H9 (cell line): ENCODE measurements at regions not wholly inside any gene's neighbourhood (a gene's known extent, or its start where the extent isn't known, plus 50 kb on each side); places are given as distances from the start of the nearest gene placed in this dataset.

Experiments used
- DNase-seq: peaks from one replicate; pipeline ENCODE4 v3.0.0-alpha.2; 2017
- H2AFZ ChIP-seq: one replicate; pipeline ENCODE4 v1.6.1; 2013; ENCODE audit warnings: mild to moderate bottlenecking, low read length, control low read depth, moderate library complexity
- H2AK5ac ChIP-seq: 2 replicates; pipeline ENCODE4 v1.6.1; 2013; ENCODE audit warnings: low read length, control low read depth, mixed read lengths; ENCODE audit not compliant: insufficient read length
- H2BK120ac ChIP-seq: one replicate; pipeline ENCODE4 v1.6.1; 2013; ENCODE audit warnings: low read depth, mild to moderate bottlenecking, low read length, control low read depth, inconsistent platforms; ENCODE audit not compliant: poor library complexity, severe bottlenecking
- H2BK12ac ChIP-seq: 2 replicates; pipeline ENCODE4 v1.6.1; 2013; ENCODE audit warnings: low read length, control low read depth, mixed read lengths, low read depth; ENCODE audit not compliant: insufficient read length
- H2BK15ac ChIP-seq: 2 replicates; pipeline ENCODE4 v1.6.1; 2013; ENCODE audit warnings: low read depth, low read length, control low read depth
- H2BK20ac ChIP-seq: one replicate; pipeline ENCODE4 v1.6.1; 2013; ENCODE audit warnings: low read depth, mild to moderate bottlenecking, low read length, control low read depth, inconsistent platforms; ENCODE audit not compliant: poor library complexity, severe bottlenecking
- H2BK5ac ChIP-seq: 2 replicates; pipeline ENCODE4 v1.6.1; 2013; ENCODE audit warnings: low read length, control low read depth, mixed read lengths; ENCODE audit not compliant: insufficient read length
- H3K14ac ChIP-seq: 2 replicates; pipeline ENCODE4 v1.6.1; 2013; ENCODE audit warnings: low read length, control low read depth; ENCODE audit not compliant: insufficient read depth
- H3K18ac ChIP-seq: 2 replicates; pipeline ENCODE4 v1.6.1; 2013; ENCODE audit warnings: low read depth, mild to moderate bottlenecking, mixed read lengths, low read length, control low read depth; ENCODE audit not compliant: insufficient read length
- H3K23ac ChIP-seq: 2 replicates; pipeline ENCODE4 v1.6.1; 2013; ENCODE audit warnings: low read length, control low read depth, mixed read lengths, low read depth; ENCODE audit not compliant: insufficient read length
- H3K23me2 ChIP-seq: 2 replicates; pipeline ENCODE4 v1.6.1; 2013; ENCODE audit warnings: low read depth, mild to moderate bottlenecking, mixed read lengths, low read length, control low read depth; ENCODE audit not compliant: insufficient read length, poor library complexity, severe bottlenecking
- H3K27ac ChIP-seq: 2 replicates; pipeline ENCODE4 v1.5.1; 2013; ENCODE audit warnings: low read length, control low read depth, mixed read lengths, low read depth; ENCODE audit not compliant: insufficient read length
- H3K27me3 ChIP-seq: 2 replicates; pipeline ENCODE4 v1.6.1; 2013; ENCODE audit warnings: low read length, control low read depth, inconsistent platforms; ENCODE audit not compliant: insufficient read depth
- H3K4ac ChIP-seq: 2 replicates; pipeline ENCODE4 v1.6.1; 2013; ENCODE audit warnings: low read depth, mild to moderate bottlenecking, control low read depth, inconsistent platforms, low read length, moderate library complexity
- H3K4me1 ChIP-seq: 2 replicates; pipeline ENCODE4 v1.6.1; 2013; ENCODE audit warnings: low read length, control low read depth, inconsistent platforms; ENCODE audit not compliant: insufficient read depth
- H3K4me2 ChIP-seq: 2 replicates; pipeline ENCODE4 v1.6.1; 2013; ENCODE audit warnings: low read length, control low read depth, mixed read lengths; ENCODE audit not compliant: insufficient read length, insufficient read depth
- H3K56ac ChIP-seq: 2 replicates; pipeline ENCODE4 v1.6.1; 2013; ENCODE audit warnings: low read depth, mild to moderate bottlenecking, mixed read lengths, low read length, control low read depth; ENCODE audit not compliant: insufficient read length
- H3K79me1 ChIP-seq: 2 replicates; pipeline ENCODE4 v1.6.1; 2013; ENCODE audit warnings: low read depth, mild to moderate bottlenecking, moderate library complexity, low read length, control low read depth, inconsistent platforms; ENCODE audit not compliant: insufficient read depth, poor library complexity, severe bottlenecking
- H3K79me2 ChIP-seq: 2 replicates; pipeline ENCODE4 v1.6.1; 2013; ENCODE audit warnings: low read length, control low read depth, inconsistent platforms; ENCODE audit not compliant: insufficient read depth
- H3K9ac ChIP-seq: 2 replicates; pipeline ENCODE4 v1.6.1; 2013; ENCODE audit warnings: low read length, control low read depth, mixed read lengths; ENCODE audit not compliant: insufficient read length; ENCODE audit errors: extremely low read depth
- H3K9me3 ChIP-seq: one replicate; pipeline ENCODE4 v1.6.1; 2013; ENCODE audit warnings: low read depth, low read length, inconsistent platforms; ENCODE audit not compliant: control insufficient read depth
- H3T11ph ChIP-seq: one replicate; pipeline ENCODE4 v1.6.1; 2013; ENCODE audit warnings: mild to moderate bottlenecking, low read length, control low read depth, inconsistent platforms
- H4K20me1 ChIP-seq: one replicate; pipeline ENCODE4 v1.6.1; 2013; ENCODE audit not compliant: control insufficient read depth, insufficient read length, insufficient read depth
- H4K5ac ChIP-seq: 2 replicates; pipeline ENCODE4 v1.6.1; 2013; ENCODE audit warnings: low read depth, mild to moderate bottlenecking, mixed read lengths, low read length, control low read depth; ENCODE audit not compliant: insufficient read length
- H4K8ac ChIP-seq: replicated peaks from 2 replicates; pipeline ENCODE4 v1.6.1; 2013; ENCODE audit warnings: low read length, control low read depth, mixed read lengths, low read depth; ENCODE audit not compliant: insufficient read length
- H4K91ac ChIP-seq: 2 replicates; pipeline ENCODE4 v1.6.1; 2013; ENCODE audit warnings: low read depth, mild to moderate bottlenecking, moderate library complexity, mixed read lengths, low read length, control low read depth; ENCODE audit not compliant: insufficient read length
- H3K27ac Mint-ChIP-seq, 3 experiments: 2 replicates in 2 of 3; 3 replicates in 1 of 3; pipeline ENCODE4 v1.8.0; 2020 to 2021; ENCODE audit warnings: mixed read lengths in 3 of 3, mild to moderate bottlenecking in 1 of 3, moderate library complexity in 1 of 3
- H3K27me3 Mint-ChIP-seq: 2 replicates; pipeline ENCODE4 v1.8.0; 2021; ENCODE audit warnings: low read depth, mild to moderate bottlenecking, moderate library complexity, mixed read lengths
- H3K36me3 Mint-ChIP-seq, 3 experiments: 2 replicates in 2 of 3; 3 replicates in 1 of 3; pipeline ENCODE4 v1.8.0; 2020 to 2021; ENCODE audit warnings: low read depth in 3 of 3, mixed read lengths in 3 of 3; ENCODE audit not compliant: insufficient read depth in 1 of 3
- H3K4me1 Mint-ChIP-seq, 2 experiments: 2 replicates each; pipeline ENCODE4 v1.8.0; 2020; ENCODE audit warnings: mixed read lengths in 2 of 2
- H3K4me3 Mint-ChIP-seq, 2 experiments: 2 replicates in 1 of 2; 3 replicates in 1 of 2; pipeline ENCODE4 v1.8.0; 2020 to 2021; ENCODE audit warnings: mild to moderate bottlenecking in 2 of 2, mixed read lengths in 2 of 2, moderate library complexity in 1 of 2
- H3K9me3 Mint-ChIP-seq, 2 experiments: 2 replicates in 1 of 2; 3 replicates in 1 of 2; pipeline ENCODE4 v1.8.0; 2020; ENCODE audit warnings: mild to moderate bottlenecking in 2 of 2, mixed read lengths in 2 of 2, moderate library complexity in 1 of 2
- WGBS: extraction: QIAGEN DNeasy Blood & Tissue Kit; methylation state at CpG from one replicate; pipeline ENCODE4 v1.1.7; 2013; ENCODE audit warnings: missing lambda C conversion rate, low lambda C conversion rate, mixed read lengths; ENCODE audit not compliant: insufficient read length; ENCODE audit errors: extremely low coverage; 5-methylcytosine and 5-hydroxymethylcytosine counted together
- TF ChIP-seq, protein P1 (sequence below): fragments of 200-600 bp; sonication (generic); conservative IDR thresholded peaks from 3 replicates; pipeline ENCODE4 v1.8.0; 2021; ENCODE audit warnings: antibody characterized with exemption, mild to moderate bottlenecking

DNA sequence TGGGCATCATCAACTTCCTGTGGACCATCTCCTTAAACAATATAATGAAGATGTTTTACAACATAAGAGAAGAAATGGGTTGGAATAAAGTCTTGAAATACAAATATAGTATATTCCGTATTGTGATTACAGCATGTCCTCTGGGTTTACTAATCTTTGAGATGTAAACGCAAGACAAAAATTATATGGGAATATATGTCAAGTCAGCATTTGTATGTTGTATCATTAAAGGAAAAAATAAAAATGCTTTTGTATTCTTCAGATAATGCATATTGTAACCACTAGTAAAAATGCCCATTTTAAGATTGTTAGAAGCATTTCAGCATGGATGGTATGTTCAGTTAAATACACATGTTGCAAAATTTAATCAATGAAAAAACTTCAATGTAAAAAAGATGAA lies 893.3 kb downstream of the FLRT2 start:
- Histone ChIP-seq H3K27me3 (no peaks in the 10 kb centered on the region), H4K5ac (no peak overlapping the region), H4K8ac (no peak overlapping the region), H2BK15ac (no peak overlapping the region), H3K79me1 (no peaks in the 10 kb centered on the region), H3K9me3 (no peaks in the 10 kb centered on the region), H2BK12ac (no peak overlapping the region), H3K23ac (no peak overlapping the region), H3T11ph (no peak overlapping the region), H4K91ac (no peak overlapping the region), H3K23me2 (no peaks in the 10 kb centered on the region), H3K4me2 (no peak overlapping the region), H3K4ac (no peak overlapping the region), H2BK120ac (no peak overlapping the region), H4K20me1 (no peaks in the 10 kb centered on the region), H3K56ac (no peak overlapping the region), H3K14ac (no peak overlapping the region), H2AK5ac (no peak overlapping the region), H2AFZ (no peak overlapping the region), H3K27ac (no peak overlapping the region), H3K4me1 (no peaks in the 10 kb centered on the region), H3K18ac (no peak overlapping the region), H2BK5ac (no peak overlapping the region), H3K79me2 (no peaks in the 10 kb centered on the region), H3K9ac (no peak overlapping the region), H2BK20ac (no peak overlapping the region)
- Mint-ChIP-seq H3K36me3 (no peaks in the 10 kb centered on the region), H3K4me1 (no peaks in the 10 kb centered on the region), H3K9me3 (no peaks in the 10 kb centered on the region), H3K27me3 (no peaks in the 10 kb centered on the region), H3K4me3 (no peak overlapping the region), H3K27ac (no peak overlapping the region)
- WGBS, result no CpG with 5 or more reads among the region's 2 CpGs
- no peak for DNase-seq
- TF ChIP-seq, protein P1, sequence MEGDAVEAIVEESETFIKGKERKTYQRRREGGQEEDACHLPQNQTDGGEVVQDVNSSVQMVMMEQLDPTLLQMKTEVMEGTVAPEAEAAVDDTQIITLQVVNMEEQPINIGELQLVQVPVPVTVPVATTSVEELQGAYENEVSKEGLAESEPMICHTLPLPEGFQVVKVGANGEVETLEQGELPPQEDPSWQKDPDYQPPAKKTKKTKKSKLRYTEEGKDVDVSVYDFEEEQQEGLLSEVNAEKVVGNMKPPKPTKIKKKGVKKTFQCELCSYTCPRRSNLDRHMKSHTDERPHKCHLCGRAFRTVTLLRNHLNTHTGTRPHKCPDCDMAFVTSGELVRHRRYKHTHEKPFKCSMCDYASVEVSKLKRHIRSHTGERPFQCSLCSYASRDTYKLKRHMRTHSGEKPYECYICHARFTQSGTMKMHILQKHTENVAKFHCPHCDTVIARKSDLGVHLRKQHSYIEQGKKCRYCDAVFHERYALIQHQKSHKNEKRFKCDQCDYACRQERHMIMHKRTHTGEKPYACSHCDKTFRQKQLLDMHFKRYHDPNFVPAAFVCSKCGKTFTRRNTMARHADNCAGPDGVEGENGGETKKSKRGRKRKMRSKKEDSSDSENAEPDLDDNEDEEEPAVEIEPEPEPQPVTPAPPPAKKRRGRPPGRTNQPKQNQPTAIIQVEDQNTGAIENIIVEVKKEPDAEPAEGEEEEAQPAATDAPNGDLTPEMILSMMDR, result no peak
